ENCODE measurements at regions not wholly inside any gene's neighbourhood (a gene's known extent, or its start where the extent isn't known, plus 50 kb on each side); places are given as distances from the start of the nearest gene placed in this dataset.
A peak's percentile ranks its signal among the peaks of the same experiment; 100 is the strongest.

DNA sequence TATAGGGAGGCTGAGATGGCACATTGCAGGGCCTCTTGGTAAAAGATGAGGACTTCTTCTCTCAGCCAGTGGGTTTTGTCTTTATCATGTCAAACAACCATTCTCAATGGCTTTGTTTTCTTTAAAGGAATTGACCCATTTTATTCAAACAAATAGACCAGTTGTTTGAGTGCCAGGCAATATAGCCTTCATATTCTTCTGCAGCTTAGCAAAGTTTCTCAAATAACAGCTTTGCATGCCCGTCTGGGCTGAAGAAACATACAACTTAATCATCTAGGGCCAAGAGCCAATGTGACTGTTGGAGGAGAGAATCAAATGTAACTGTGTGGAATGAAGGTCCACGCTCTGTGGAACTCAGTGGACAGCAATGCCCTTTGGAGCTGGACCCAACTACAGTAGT is 57.4 kb upstream of the ADRA1B start:
- TF ChIP-seq CTCF (IDR thresholded peaks at IDR 0.05; ENCODE audit: low read depth, low read length, missing control alignments), result no peak
- H3K4me3 ChIP-seq (ENCODE audit: low read depth, low read length), result no peak overlapping the region
- DNase-seq (ENCODE audit: low read depth), result no peak

DNA sequence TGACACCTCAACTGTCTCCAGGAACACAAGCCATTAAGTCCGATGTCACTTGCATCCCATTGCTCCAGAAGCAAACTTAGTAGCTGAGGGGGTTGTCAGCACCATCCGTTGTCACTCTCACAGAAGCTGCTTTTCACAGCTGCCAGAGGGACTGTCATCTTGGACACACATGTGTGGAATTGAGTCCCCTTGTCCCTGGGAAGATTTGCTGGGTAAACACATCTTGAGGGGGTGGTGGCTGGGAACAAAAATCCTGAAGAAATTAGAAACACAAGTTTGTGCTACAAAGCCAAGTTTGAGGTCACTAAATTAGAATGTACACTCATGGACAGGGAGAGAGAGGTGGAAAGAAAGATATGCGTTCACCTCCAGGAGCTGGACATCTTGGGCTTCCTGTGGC is 55.2 kb upstream of the ADRA1B start:
- TF ChIP-seq CTCF (IDR thresholded peaks at IDR 0.05; ENCODE audit: low read depth, low read length, missing control alignments), result no peak
- DNase-seq (ENCODE audit: low read depth), result no peak
- no peak overlapping the region for H3K4me3 ChIP-seq (ENCODE audit: low read depth, low read length)

GRCh38 chr5:159864885-159865691 is 51.2 kb upstream of the ADRA1B start:
- TF ChIP-seq CTCF (IDR thresholded peaks at IDR 0.05; ENCODE audit: low read depth, low read length, missing control alignments), result no peak
- H3K4me3 ChIP-seq (ENCODE audit: low read depth, low read length), result no peak overlapping the region
- peak; percentile 15 for DNase-seq (ENCODE audit: low read depth)

- TF ChIP-seq CTCF (IDR thresholded peaks at IDR 0.05; ENCODE audit: low read depth, low read length, missing control alignments), result no peak
- no peak overlapping the region for H3K4me3 ChIP-seq (ENCODE audit: low read depth, low read length)
- DNase-seq (ENCODE audit: low read depth), result no peak
Measured at GRCh38 chr5:159866093-159866492, 50.2 kb upstream of the ADRA1B start.

Data from GM12864 (cell line).